ENCODE measurements at regions not wholly inside any gene's neighbourhood (a gene's known extent, or its start where the extent isn't known, plus 50 kb on each side); places are given as distances from the start of the nearest gene placed in this dataset.

- TF ChIP-seq CTCF (optimal IDR thresholded peaks at IDR 0.05 in 1 of 3, IDR thresholded peaks at IDR 0.05 in 1 of 3, conservative IDR thresholded peaks at IDR 0.05 in 1 of 3; ENCODE audit: extremely low read depth in 1 of 3, insufficient read depth in 2 of 3, low read length in 3 of 3) (no peak), EZH2 (IDR thresholded peaks at IDR 0.05; ENCODE audit: low read length) (no peak)
Observed at GRCh38 chr10:33817605-33818004, 483.1 kb upstream of the NRP1 start.

Data from keratinocyte (primary cell).